ENCODE measurements at regions not wholly inside any gene's neighbourhood (a gene's known extent, or its start where the extent isn't known, plus 50 kb on each side); places are given as distances from the start of the nearest gene placed in this dataset.

DNA sequence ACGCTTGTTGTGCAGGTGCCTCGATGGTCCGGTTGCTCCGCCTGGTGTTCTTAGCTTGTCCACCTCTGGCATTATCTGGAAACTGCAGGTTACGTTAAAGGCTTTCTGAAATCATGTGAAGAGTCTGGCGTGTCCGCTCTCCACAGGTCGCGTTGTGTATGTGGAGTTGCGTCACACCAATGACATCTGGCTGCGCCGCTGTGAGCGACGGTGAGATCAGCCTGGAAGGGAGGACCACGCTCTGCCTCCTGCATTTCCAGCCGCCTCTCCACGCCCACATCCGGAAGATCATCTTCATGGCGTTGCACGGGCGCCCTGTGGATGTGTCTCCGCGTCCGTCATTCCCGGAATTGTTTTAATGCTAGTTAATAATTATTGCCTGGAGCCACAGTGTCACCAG lies 50.6 kb upstream of the GALNT9 start:
- no peaks in the 10 kb centered on the region for H3K36me3 ChIP-seq
- H3K27me3 ChIP-seq (replicated peaks; ENCODE audit: insufficient read depth), result peaks cover 16% of the 10 kb centered on the region
- H3K27ac ChIP-seq, result no peak overlapping the region
- intact Hi-C loops (cut with DNase I), result loop anchor here (10.0 kb wide), 1 partner anchor 225 kb away; no protein-coding TSS in a partner anchor
- TF ChIP-seq, protein P1, sequence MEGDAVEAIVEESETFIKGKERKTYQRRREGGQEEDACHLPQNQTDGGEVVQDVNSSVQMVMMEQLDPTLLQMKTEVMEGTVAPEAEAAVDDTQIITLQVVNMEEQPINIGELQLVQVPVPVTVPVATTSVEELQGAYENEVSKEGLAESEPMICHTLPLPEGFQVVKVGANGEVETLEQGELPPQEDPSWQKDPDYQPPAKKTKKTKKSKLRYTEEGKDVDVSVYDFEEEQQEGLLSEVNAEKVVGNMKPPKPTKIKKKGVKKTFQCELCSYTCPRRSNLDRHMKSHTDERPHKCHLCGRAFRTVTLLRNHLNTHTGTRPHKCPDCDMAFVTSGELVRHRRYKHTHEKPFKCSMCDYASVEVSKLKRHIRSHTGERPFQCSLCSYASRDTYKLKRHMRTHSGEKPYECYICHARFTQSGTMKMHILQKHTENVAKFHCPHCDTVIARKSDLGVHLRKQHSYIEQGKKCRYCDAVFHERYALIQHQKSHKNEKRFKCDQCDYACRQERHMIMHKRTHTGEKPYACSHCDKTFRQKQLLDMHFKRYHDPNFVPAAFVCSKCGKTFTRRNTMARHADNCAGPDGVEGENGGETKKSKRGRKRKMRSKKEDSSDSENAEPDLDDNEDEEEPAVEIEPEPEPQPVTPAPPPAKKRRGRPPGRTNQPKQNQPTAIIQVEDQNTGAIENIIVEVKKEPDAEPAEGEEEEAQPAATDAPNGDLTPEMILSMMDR (IDR thresholded peaks at IDR 0.05), result no peak
- TF ChIP-seq POLR2AphosphoS5 (IDR thresholded peaks at IDR 0.05) (no peak), POLR2A (IDR thresholded peaks at IDR 0.05) (no peak)
- 81% methylated on average over 25 of the region's 25 CpGs for WGBS
- DNase-seq (ENCODE audit: low spot score), result no peak
- no peak overlapping the region for H3K4me3 ChIP-seq
- H3K9me3 ChIP-seq, result no peaks in the 10 kb centered on the region
- H3K4me1 ChIP-seq (replicated peaks), result no peaks in the 10 kb centered on the region

DNA sequence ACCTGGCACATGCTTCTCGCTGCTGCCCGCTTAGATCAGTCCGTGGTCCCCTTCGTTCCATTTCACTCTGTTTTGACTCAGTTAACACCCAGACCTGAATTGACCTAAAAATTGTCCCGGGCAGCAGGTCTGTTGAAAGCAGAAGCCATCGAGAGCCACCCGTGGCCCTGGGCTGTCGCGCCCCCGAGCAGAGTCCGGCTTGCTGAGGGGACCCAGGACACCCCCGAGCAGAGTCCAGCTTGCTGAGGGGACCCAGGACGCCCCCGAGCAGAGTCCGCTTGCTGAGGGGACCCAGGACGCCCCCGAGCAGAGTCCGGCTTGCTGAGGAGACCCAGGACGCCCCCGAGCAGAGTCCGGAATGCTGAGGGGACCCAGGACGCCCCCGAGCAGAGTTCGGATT lies 50.2 kb upstream of the GALNT9 start:
- Histone ChIP-seq H3K27ac (no peak overlapping the region), H3K4me3 (no peak overlapping the region), H3K27me3 (replicated peaks; ENCODE audit: insufficient read depth) (peaks cover 20% of the 10 kb centered on the region), H3K9me3 (no peaks in the 10 kb centered on the region), H3K36me3 (no peaks in the 10 kb centered on the region), H3K4me1 (replicated peaks) (no peaks in the 10 kb centered on the region)
- DNase-seq (ENCODE audit: low spot score), result no peak
- WGBS, result 90% methylated on average over 24 of the region's 24 CpGs
- TF ChIP-seq POLR2A (IDR thresholded peaks at IDR 0.05) (no peak), POLR2AphosphoS5 (IDR thresholded peaks at IDR 0.05) (no peak)
- TF ChIP-seq, protein P1 (IDR thresholded peaks at IDR 0.05), result no peak
- intact Hi-C loops (cut with DNase I), result loop anchor here (10.0 kb wide), 1 partner anchor 225 kb away; no protein-coding TSS in a partner anchor
